ENCODE measurements at regions not wholly inside any gene's neighbourhood (a gene's known extent, or its start where the extent isn't known, plus 50 kb on each side); places are given as distances from the start of the nearest gene placed in this dataset.

GRCh38 chr5:67724412-67725135 lies 491.0 kb upstream of the PIK3R1 start:
- TF ChIP-seq POLR2A (IDR thresholded peaks at IDR 0.05) = no peak
- TF ChIP-seq, protein P1, sequence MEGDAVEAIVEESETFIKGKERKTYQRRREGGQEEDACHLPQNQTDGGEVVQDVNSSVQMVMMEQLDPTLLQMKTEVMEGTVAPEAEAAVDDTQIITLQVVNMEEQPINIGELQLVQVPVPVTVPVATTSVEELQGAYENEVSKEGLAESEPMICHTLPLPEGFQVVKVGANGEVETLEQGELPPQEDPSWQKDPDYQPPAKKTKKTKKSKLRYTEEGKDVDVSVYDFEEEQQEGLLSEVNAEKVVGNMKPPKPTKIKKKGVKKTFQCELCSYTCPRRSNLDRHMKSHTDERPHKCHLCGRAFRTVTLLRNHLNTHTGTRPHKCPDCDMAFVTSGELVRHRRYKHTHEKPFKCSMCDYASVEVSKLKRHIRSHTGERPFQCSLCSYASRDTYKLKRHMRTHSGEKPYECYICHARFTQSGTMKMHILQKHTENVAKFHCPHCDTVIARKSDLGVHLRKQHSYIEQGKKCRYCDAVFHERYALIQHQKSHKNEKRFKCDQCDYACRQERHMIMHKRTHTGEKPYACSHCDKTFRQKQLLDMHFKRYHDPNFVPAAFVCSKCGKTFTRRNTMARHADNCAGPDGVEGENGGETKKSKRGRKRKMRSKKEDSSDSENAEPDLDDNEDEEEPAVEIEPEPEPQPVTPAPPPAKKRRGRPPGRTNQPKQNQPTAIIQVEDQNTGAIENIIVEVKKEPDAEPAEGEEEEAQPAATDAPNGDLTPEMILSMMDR (IDR thresholded peaks at IDR 0.05) = no peak

Measured in vagina (tissue), 2 donors.